ENCODE measurements at regions not wholly inside any gene's neighbourhood (a gene's known extent, or its start where the extent isn't known, plus 50 kb on each side); places are given as distances from the start of the nearest gene placed in this dataset.
"Not testable (repeated sequence)": the region's sequence is repeated elsewhere in the genome, so short reads cannot be mapped to it uniquely, and the experiment has no call there.

DNA sequence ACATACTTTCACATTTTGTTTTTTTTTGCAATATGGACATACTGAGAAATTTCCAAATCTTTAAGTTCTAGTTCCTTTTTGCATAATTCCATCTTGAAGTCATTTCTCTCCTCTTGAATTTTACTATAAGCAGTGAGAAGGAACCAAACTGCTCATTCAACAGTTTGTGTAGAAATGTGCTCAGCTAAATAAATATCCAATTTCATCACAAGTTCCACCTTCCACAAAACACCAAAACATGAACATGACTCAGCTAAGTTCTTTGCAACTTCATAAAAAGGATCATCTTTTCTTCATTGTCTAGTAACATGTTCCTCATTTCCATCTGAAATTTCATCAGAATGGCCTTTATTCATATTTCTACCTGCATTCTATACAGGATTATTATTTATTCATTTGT lies 77.3 kb upstream of the FGF13 start:
- no peak overlapping the region for H2AFZ ChIP-seq (ENCODE audit: insufficient read depth, low read depth, low read length, poor library complexity, severe bottlenecking)
- ATAC-seq (ENCODE audit: low read depth): no peak
- POLR2A ChIA-PET: no interaction called here

DNA sequence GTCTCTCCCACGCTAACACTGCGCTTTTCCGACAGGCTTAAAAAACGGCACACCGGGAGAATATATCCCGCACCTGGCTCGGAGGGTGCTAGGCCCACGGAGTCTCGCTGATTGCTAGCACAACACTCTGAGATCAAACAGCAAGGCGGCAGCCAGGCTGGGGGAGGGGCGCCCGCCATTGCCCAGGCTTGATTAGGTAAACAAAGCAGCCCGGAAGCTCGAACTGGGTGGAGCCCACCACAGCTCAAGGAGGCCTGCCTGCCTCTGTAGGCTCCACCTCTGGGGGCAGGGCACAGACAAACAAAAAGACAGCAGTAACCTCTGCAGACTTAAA lies 67.0 kb upstream of the FGF13 start:
- H3K9me3 ChIP-seq (ENCODE audit: control extremely low read depth in 1 of 3, control insufficient read depth in 2 of 3, insufficient read depth in 1 of 3, low read length in 2 of 3); H3K27ac Mint-ChIP-seq; H3K4me1 ChIP-seq (ENCODE audit: control insufficient read depth in 2 of 2, insufficient read depth in 2 of 2, low read length in 2 of 2); H3K27me3 ChIP-seq (replicated peaks in 1 of 4; ENCODE audit: control extremely low read depth in 1 of 4, control insufficient read depth in 3 of 4, insufficient read depth in 4 of 4, low read length in 3 of 4); DNase-seq; H3K4me1 Mint-ChIP-seq; H3K27me3 Mint-ChIP-seq; H3K79me2 ChIP-seq (ENCODE audit: control insufficient read depth, insufficient read depth, low read length); H2AFZ ChIP-seq (ENCODE audit: insufficient read depth, low read depth, low read length, poor library complexity, severe bottlenecking); CTCF ChIA-PET; H3K27ac ChIP-seq (ENCODE audit: low read length in 2 of 2); H3K9ac ChIP-seq (ENCODE audit: low read length); H3K4me3 ChIP-seq (ENCODE audit: control extremely low read depth in 1 of 5, extremely low read depth in 1 of 5, insufficient read depth in 1 of 5, low read depth in 2 of 5, low read length in 4 of 5); H3K36me3 ChIP-seq (replicated peaks in 1 of 2; ENCODE audit: control extremely low read depth in 1 of 2, control insufficient read depth in 1 of 2, extremely low read depth in 1 of 2, insufficient read depth in 2 of 2, low read length in 1 of 2); POLR2A ChIA-PET; H3K4me3 Mint-ChIP-seq; intact Hi-C loops (cut with micrococcal nuclease); ATAC-seq (ENCODE audit: low read depth); H3K4me2 ChIP-seq (replicated peaks; ENCODE audit: low read depth, low read length, poor library complexity, severe bottlenecking); H3K9me3 Mint-ChIP-seq (ENCODE audit: insufficient read depth); H4K20me1 ChIP-seq (ENCODE audit: control insufficient read depth, insufficient read depth, low read length, poor library complexity, severe bottlenecking): not testable (repeated sequence)
- 100% methylated on average over 2 of the region's 14 CpGs for WGBS (ENCODE audit: insufficient coverage)

More for the DNA sequence above, 77.3 kb upstream of the FGF13 start:
- TF ChIP-seq EZH2 (IDR thresholded peaks at IDR 0.05; ENCODE audit: borderline replicate concordance, insufficient read depth, low read depth, low read length, poor library complexity, severe bottlenecking) (no peak), CTCF (IDR thresholded peaks at IDR 0.05) (no peak)
- Mint-ChIP-seq H3K4me3 (no peak overlapping the region), H3K9me3 (ENCODE audit: insufficient read depth) (no peaks in the 10 kb centered on the region), H3K4me1 (no peaks in the 10 kb centered on the region), H3K27me3 (no peaks in the 10 kb centered on the region), H3K27ac (no peak overlapping the region)
- CTCF ChIA-PET: no interaction called here
- Histone ChIP-seq H4K20me1 (ENCODE audit: control insufficient read depth, insufficient read depth, low read length, poor library complexity, severe bottlenecking) (no peaks in the 10 kb centered on the region), H3K36me3 (replicated peaks in 1 of 2; ENCODE audit: control extremely low read depth in 1 of 2, control insufficient read depth in 1 of 2, extremely low read depth in 1 of 2, insufficient read depth in 2 of 2, low read length in 1 of 2) (no peaks in the 10 kb centered on the region), H3K27ac (ENCODE audit: low read length in 2 of 2) (no peak overlapping the region), H3K79me2 (ENCODE audit: control insufficient read depth, insufficient read depth, low read length) (no peaks in the 10 kb centered on the region), H3K4me1 (ENCODE audit: control insufficient read depth in 2 of 2, insufficient read depth in 2 of 2, low read length in 2 of 2) (no peaks in the 10 kb centered on the region), H3K4me3 (ENCODE audit: control extremely low read depth in 1 of 5, extremely low read depth in 1 of 5, insufficient read depth in 1 of 5, low read depth in 2 of 5, low read length in 4 of 5) (no peak overlapping the region), H3K27me3 (replicated peaks in 1 of 4; ENCODE audit: control extremely low read depth in 1 of 4, control insufficient read depth in 3 of 4, insufficient read depth in 4 of 4, low read length in 3 of 4) (no peaks in the 10 kb centered on the region), H3K9ac (ENCODE audit: low read length) (no peak overlapping the region), H3K4me2 (replicated peaks; ENCODE audit: low read depth, low read length, poor library complexity, severe bottlenecking) (no peak overlapping the region), H3K9me3 (ENCODE audit: control extremely low read depth in 1 of 3, control insufficient read depth in 2 of 3, insufficient read depth in 1 of 3, low read length in 2 of 3) (no peaks in the 10 kb centered on the region)
- intact Hi-C loops (cut with micrococcal nuclease): no loop called here
- DNase-seq: no peak

DNA sequence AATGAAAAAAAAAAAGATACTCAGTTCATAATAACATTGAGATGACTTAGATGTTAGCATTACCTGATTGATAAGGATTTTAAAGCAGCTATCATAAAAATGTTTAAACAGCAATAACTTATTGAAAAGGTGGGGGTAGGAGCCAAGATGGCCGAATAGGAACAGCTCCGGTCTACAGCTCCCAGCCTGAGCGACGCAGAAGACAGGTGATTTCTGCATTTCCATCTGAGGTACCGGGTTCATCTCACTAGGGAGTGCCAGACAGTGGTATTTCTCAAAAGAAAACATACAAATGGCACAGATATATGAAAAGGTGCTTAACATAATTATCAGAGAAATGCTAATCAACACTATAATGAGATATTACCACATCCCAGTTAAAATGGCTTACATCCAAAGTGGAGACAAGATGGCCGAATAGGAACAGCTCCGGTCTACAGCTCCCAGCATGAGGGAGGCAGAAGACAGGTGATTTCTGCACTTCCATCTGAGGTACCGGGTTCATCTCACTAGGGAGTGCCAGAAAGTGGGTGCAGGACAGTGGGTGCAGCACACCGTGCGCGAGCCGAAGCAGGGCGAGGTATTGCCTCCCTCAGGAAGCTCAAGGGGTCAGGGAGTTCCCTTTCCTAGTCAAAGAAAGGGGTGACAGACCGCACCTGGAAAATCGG lies 66.5 kb upstream of the FGF13 start:
- CTCF ChIA-PET; H3K4me3 ChIP-seq (ENCODE audit: control extremely low read depth in 1 of 5, extremely low read depth in 1 of 5, insufficient read depth in 1 of 5, low read depth in 2 of 5, low read length in 4 of 5); H3K4me1 ChIP-seq (ENCODE audit: control insufficient read depth in 2 of 2, insufficient read depth in 2 of 2, low read length in 2 of 2); H3K27me3 Mint-ChIP-seq; H3K27ac Mint-ChIP-seq; H3K36me3 ChIP-seq (replicated peaks in 1 of 2; ENCODE audit: control extremely low read depth in 1 of 2, control insufficient read depth in 1 of 2, extremely low read depth in 1 of 2, insufficient read depth in 2 of 2, low read length in 1 of 2); H2AFZ ChIP-seq (ENCODE audit: insufficient read depth, low read depth, low read length, poor library complexity, severe bottlenecking); intact Hi-C loops (cut with micrococcal nuclease); H3K4me1 Mint-ChIP-seq; H3K9me3 ChIP-seq (ENCODE audit: control extremely low read depth in 1 of 3, control insufficient read depth in 2 of 3, insufficient read depth in 1 of 3, low read length in 2 of 3); H3K4me2 ChIP-seq (replicated peaks; ENCODE audit: low read depth, low read length, poor library complexity, severe bottlenecking); H4K20me1 ChIP-seq (ENCODE audit: control insufficient read depth, insufficient read depth, low read length, poor library complexity, severe bottlenecking); H3K27ac ChIP-seq (ENCODE audit: low read length in 2 of 2); H3K4me3 Mint-ChIP-seq; H3K79me2 ChIP-seq (ENCODE audit: control insufficient read depth, insufficient read depth, low read length); ATAC-seq (ENCODE audit: low read depth); H3K9ac ChIP-seq (ENCODE audit: low read length); H3K27me3 ChIP-seq (replicated peaks in 1 of 4; ENCODE audit: control extremely low read depth in 1 of 4, control insufficient read depth in 3 of 4, insufficient read depth in 4 of 4, low read length in 3 of 4); POLR2A ChIA-PET; H3K9me3 Mint-ChIP-seq (ENCODE audit: insufficient read depth); DNase-seq: not testable (repeated sequence)
- 97% methylated on average over 5 of the region's 15 CpGs for WGBS (ENCODE audit: insufficient coverage)
